ENCODE measurements at regions not wholly inside any gene's neighbourhood (a gene's known extent, or its start where the extent isn't known, plus 50 kb on each side); places are given as distances from the start of the nearest gene placed in this dataset.
"Not testable (repeated sequence)": the region's sequence is repeated elsewhere in the genome, so short reads cannot be mapped to it uniquely, and the experiment has no call there.

DNA sequence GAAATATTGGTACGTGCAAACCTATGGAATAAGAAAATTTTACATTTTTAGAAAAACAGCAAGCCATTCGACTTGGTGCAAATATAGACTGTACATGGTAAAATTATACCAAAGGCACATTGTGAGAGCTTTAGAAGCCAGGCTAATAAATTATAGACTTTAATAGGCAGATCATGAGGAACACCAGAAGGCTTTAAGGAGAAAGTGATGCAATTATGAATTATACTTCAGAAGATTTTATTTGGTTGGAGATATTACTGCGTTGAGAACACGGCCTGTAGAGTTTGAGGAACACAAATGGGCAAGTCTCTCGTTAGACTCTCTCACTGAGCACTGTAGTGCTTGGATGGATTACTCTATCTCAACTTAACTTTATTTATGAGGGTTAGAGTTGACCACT is 141.7 kb downstream of the MACC1 start:
- Histone ChIP-seq H3K4ac (ENCODE audit: low read depth in 1 of 2, low read length in 2 of 2) (no peak overlapping the region), H2AK5ac (ENCODE audit: low read length, severe bottlenecking) (no peak overlapping the region), H2BK15ac (ENCODE audit: low read depth, poor library complexity, severe bottlenecking) (no peak overlapping the region), H3K9ac (ENCODE audit: low read length) (peak overlapping the region; percentile 22), H2BK12ac (ENCODE audit: low read length in 2 of 2) (no peak overlapping the region), H3K23ac (ENCODE audit: low read length in 2 of 2) (no peak overlapping the region), H3K79me1 (replicated peaks; ENCODE audit: low read length, poor library complexity, severe bottlenecking) (no peaks in the 10 kb centered on the region), H3K4me2 (ENCODE audit: low read length, poor library complexity, severe bottlenecking) (no peak overlapping the region), H2BK5ac (ENCODE audit: low read depth, low read length, poor library complexity, severe bottlenecking) (no peak overlapping the region), H3K27ac (ENCODE audit: low read length, poor library complexity, severe bottlenecking) (no peak overlapping the region), H3K9me3 (ENCODE audit: control insufficient read depth, low read length) (no peaks in the 10 kb centered on the region), H3K18ac (ENCODE audit: low read depth in 1 of 2, low read length in 2 of 2) (no peak overlapping the region), H2BK120ac (ENCODE audit: low read depth, low read length) (no peak overlapping the region), H4K91ac (ENCODE audit: low read length) (no peak overlapping the region), H3K4me1 (ENCODE audit: control insufficient read depth, insufficient read depth, low read depth, low read length) (no peaks in the 10 kb centered on the region), H3K36me3 (ENCODE audit: control insufficient read depth in 1 of 2, insufficient read depth in 2 of 2, low read depth in 1 of 2, low read length in 2 of 2) (no peaks in the 10 kb centered on the region), H4K8ac (ENCODE audit: low read length) (no peak overlapping the region), H3K4me3 (ENCODE audit: insufficient read depth in 1 of 2, low read depth in 1 of 2, low read length in 2 of 2) (no peak overlapping the region), H2AFZ (ENCODE audit: low read depth, low read length) (no peak overlapping the region), H3K14ac (ENCODE audit: low read length in 2 of 2) (no peak overlapping the region), H3K27me3 (ENCODE audit: control insufficient read depth in 1 of 2, insufficient read depth in 1 of 2, low read length in 2 of 2) (no peaks in the 10 kb centered on the region)
- DNase-seq = no peak
- 95% methylated on average over 4 of the region's 5 CpGs for WGBS

DNA sequence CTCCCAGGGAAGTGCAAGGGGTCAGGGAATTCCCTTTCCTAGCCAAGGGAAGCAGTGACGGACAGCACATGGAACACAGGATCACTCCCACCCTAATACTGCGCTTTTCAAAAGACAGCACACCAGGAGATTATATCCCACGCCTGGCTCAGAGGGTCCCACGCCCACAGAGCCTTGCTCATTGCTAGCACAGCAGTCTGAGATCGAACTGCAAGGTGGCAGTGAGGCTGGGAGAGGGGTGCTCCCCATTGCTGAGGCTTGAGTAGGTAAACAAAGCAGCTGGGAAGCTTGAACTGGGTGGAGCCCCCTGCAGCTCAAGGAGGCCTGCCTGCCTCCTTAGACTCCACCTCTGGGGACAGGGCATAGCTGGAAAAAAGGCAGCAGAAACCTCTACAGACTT is 149.2 kb downstream of the MACC1 start:
- DNase-seq; H2BK5ac ChIP-seq (ENCODE audit: low read depth, low read length, poor library complexity, severe bottlenecking); H2BK12ac ChIP-seq (ENCODE audit: low read length in 2 of 2): not testable (repeated sequence)

DNA sequence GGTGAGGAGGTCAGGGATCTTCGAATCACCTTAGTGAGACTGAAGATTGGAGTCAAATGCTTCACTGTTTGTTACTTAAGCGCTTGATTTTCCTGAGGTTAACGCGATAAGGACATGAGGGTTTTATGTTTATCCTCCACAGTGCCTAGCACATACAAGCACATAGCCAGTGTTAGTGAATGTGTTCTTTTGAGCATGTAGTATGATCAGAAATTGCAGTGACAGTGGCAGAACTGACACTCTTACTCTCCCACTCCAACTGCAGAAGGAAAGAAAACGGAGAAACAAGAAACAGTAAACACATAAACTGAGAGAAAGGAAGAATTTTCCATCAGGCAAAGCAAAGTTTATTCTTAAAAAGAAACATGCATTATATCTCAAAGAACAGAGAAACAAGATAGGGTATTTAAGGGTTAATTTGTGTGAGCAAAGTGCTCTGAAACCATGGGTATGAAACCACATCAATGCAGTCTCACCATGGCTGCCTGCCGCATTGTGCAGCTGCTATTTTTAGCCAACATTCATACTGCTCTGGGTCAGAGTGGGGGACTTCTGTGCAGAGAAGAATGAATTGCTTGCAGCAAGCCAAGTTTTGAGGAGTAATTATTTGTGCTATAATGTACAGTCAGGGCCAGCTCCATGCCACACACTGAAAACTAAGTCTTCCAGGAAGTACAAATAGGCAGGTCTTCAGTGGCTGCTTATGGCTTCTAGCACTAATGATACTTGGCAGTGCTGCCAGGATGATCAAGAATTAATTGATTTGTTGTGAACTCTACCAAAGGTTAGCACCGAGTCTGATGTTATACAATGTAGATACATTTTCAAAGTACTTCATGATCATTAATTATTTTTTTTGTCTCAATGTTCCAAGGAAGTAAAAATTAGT is 152.0 kb downstream of the MACC1 start:
- Histone ChIP-seq H3K9ac (ENCODE audit: low read length) (peak overlapping the region; percentile 40), H2BK12ac (ENCODE audit: low read length in 2 of 2) (peak overlapping the region in 1 of 2 experiments; percentile 10), H2BK5ac (ENCODE audit: low read depth, low read length, poor library complexity, severe bottlenecking) (no peak overlapping the region), H2BK15ac (ENCODE audit: low read depth, poor library complexity, severe bottlenecking) (no peak overlapping the region), H3K79me1 (replicated peaks; ENCODE audit: low read length, poor library complexity, severe bottlenecking) (no peaks in the 10 kb centered on the region), H3K14ac (ENCODE audit: low read length in 2 of 2) (no peak overlapping the region), H3K18ac (ENCODE audit: low read depth in 1 of 2, low read length in 2 of 2) (no peak overlapping the region), H3K4me3 (ENCODE audit: insufficient read depth in 1 of 2, low read depth in 1 of 2, low read length in 2 of 2) (peak overlapping the region in 1 of 2 experiments; percentile 2), H3K23ac (ENCODE audit: low read length in 2 of 2) (no peak overlapping the region), H3K9me3 (ENCODE audit: control insufficient read depth, low read length) (peaks cover 5% of the 10 kb centered on the region), H3K27ac (ENCODE audit: low read length, poor library complexity, severe bottlenecking) (peak overlapping the region; percentile 70), H2BK120ac (ENCODE audit: low read depth, low read length) (no peak overlapping the region), H4K91ac (ENCODE audit: low read length) (no peak overlapping the region), H3K4me2 (ENCODE audit: low read length, poor library complexity, severe bottlenecking) (peak overlapping the region; percentile 27), H2AFZ (ENCODE audit: low read depth, low read length) (no peak overlapping the region), H3K4me1 (ENCODE audit: control insufficient read depth, insufficient read depth, low read depth, low read length) (peaks cover 1% of the 10 kb centered on the region), H2AK5ac (ENCODE audit: low read length, severe bottlenecking) (no peak overlapping the region), H3K36me3 (ENCODE audit: control insufficient read depth in 1 of 2, insufficient read depth in 2 of 2, low read depth in 1 of 2, low read length in 2 of 2) (no peaks in the 10 kb centered on the region), H3K4ac (ENCODE audit: low read depth in 1 of 2, low read length in 2 of 2) (no peak overlapping the region), H4K8ac (ENCODE audit: low read length) (no peak overlapping the region), H3K27me3 (ENCODE audit: control insufficient read depth in 1 of 2, insufficient read depth in 1 of 2, low read length in 2 of 2) (no peaks in the 10 kb centered on the region)
- WGBS = 79% methylated on average over 5 of the region's 7 CpGs
- peak; percentile 60 for DNase-seq

More for the DNA sequence above, 149.2 kb downstream of the MACC1 start:
- H3K9me3 ChIP-seq (ENCODE audit: control insufficient read depth, low read length); H3K14ac ChIP-seq (ENCODE audit: low read length in 2 of 2); H3K9ac ChIP-seq (ENCODE audit: low read length); H4K91ac ChIP-seq (ENCODE audit: low read length); H3K4me3 ChIP-seq (ENCODE audit: insufficient read depth in 1 of 2, low read depth in 1 of 2, low read length in 2 of 2); H3K4me1 ChIP-seq (ENCODE audit: control insufficient read depth, insufficient read depth, low read depth, low read length); H3K23ac ChIP-seq (ENCODE audit: low read length in 2 of 2); H3K18ac ChIP-seq (ENCODE audit: low read depth in 1 of 2, low read length in 2 of 2); H3K4ac ChIP-seq (ENCODE audit: low read depth in 1 of 2, low read length in 2 of 2); H3K27ac ChIP-seq (ENCODE audit: low read length, poor library complexity, severe bottlenecking); H3K4me2 ChIP-seq (ENCODE audit: low read length, poor library complexity, severe bottlenecking); H2AFZ ChIP-seq (ENCODE audit: low read depth, low read length); H3K27me3 ChIP-seq (ENCODE audit: control insufficient read depth in 1 of 2, insufficient read depth in 1 of 2, low read length in 2 of 2); H4K8ac ChIP-seq (ENCODE audit: low read length); H2AK5ac ChIP-seq (ENCODE audit: low read length, severe bottlenecking); H3K79me1 ChIP-seq (replicated peaks; ENCODE audit: low read length, poor library complexity, severe bottlenecking); H3K36me3 ChIP-seq (ENCODE audit: control insufficient read depth in 1 of 2, insufficient read depth in 2 of 2, low read depth in 1 of 2, low read length in 2 of 2); H2BK15ac ChIP-seq (ENCODE audit: low read depth, poor library complexity, severe bottlenecking); H2BK120ac ChIP-seq (ENCODE audit: low read depth, low read length): not testable (repeated sequence)
- 80% methylated on average over 5 of the region's 5 CpGs for WGBS

- Histone ChIP-seq H2BK5ac (ENCODE audit: low read depth, low read length, poor library complexity, severe bottlenecking) (no peak overlapping the region), H3K9me3 (ENCODE audit: control insufficient read depth, low read length) (peaks cover 5% of the 10 kb centered on the region), H3K18ac (ENCODE audit: low read depth in 1 of 2, low read length in 2 of 2) (no peak overlapping the region), H2AK5ac (ENCODE audit: low read length, severe bottlenecking) (no peak overlapping the region), H3K27me3 (ENCODE audit: control insufficient read depth in 1 of 2, insufficient read depth in 1 of 2, low read length in 2 of 2) (no peaks in the 10 kb centered on the region), H3K23ac (ENCODE audit: low read length in 2 of 2) (no peak overlapping the region), H4K8ac (ENCODE audit: low read length) (no peak overlapping the region), H3K4me1 (ENCODE audit: control insufficient read depth, insufficient read depth, low read depth, low read length) (peaks cover 1% of the 10 kb centered on the region), H3K9ac (ENCODE audit: low read length) (no peak overlapping the region), H3K4ac (ENCODE audit: low read depth in 1 of 2, low read length in 2 of 2) (no peak overlapping the region), H3K27ac (ENCODE audit: low read length, poor library complexity, severe bottlenecking) (peak overlapping the region; percentile 70), H2AFZ (ENCODE audit: low read depth, low read length) (no peak overlapping the region), H3K14ac (ENCODE audit: low read length in 2 of 2) (no peak overlapping the region), H3K79me1 (replicated peaks; ENCODE audit: low read length, poor library complexity, severe bottlenecking) (no peaks in the 10 kb centered on the region), H2BK120ac (ENCODE audit: low read depth, low read length) (no peak overlapping the region), H3K36me3 (ENCODE audit: control insufficient read depth in 1 of 2, insufficient read depth in 2 of 2, low read depth in 1 of 2, low read length in 2 of 2) (no peaks in the 10 kb centered on the region), H3K4me2 (ENCODE audit: low read length, poor library complexity, severe bottlenecking) (peak overlapping the region; percentile 27), H2BK12ac (ENCODE audit: low read length in 2 of 2) (no peak overlapping the region), H2BK15ac (ENCODE audit: low read depth, poor library complexity, severe bottlenecking) (no peak overlapping the region), H3K4me3 (ENCODE audit: insufficient read depth in 1 of 2, low read depth in 1 of 2, low read length in 2 of 2) (no peak overlapping the region), H4K91ac (ENCODE audit: low read length) (no peak overlapping the region)
- 79% methylated on average over 5 of the region's 5 CpGs for WGBS
- DNase-seq = no peak
Observed at GRCh38 chr7:20064181-20064970, 152.8 kb downstream of the MACC1 start.

Data from mesenchymal stem cell (in vitro differentiated cells and primary cell).